ENCODE measurements at regions not wholly inside any gene's neighbourhood (a gene's known extent, or its start where the extent isn't known, plus 50 kb on each side); places are given as distances from the start of the nearest gene placed in this dataset.

- H3K9ac ChIP-seq (ENCODE audit: low read length), result no peak overlapping the region
- no peaks in the 10 kb centered on the region for H4K20me1 ChIP-seq (ENCODE audit: low read depth, low read length)
- H3K4me3 ChIP-seq (ENCODE audit: insufficient read depth, low read length, poor library complexity, severe bottlenecking), result no peak overlapping the region
- H3K79me2 ChIP-seq (ENCODE audit: insufficient read depth, low read length), result no peaks in the 10 kb centered on the region
- H2AFZ ChIP-seq (ENCODE audit: low read depth, low read length, severe bottlenecking), result no peak overlapping the region
- H3K9me2 ChIP-seq (replicated peaks; ENCODE audit: insufficient read depth, low read length), result no peaks in the 10 kb centered on the region
- no peak overlapping the region for H3K27ac ChIP-seq (ENCODE audit: low read depth, low read length)
- no peak for TF ChIP-seq CTCF (IDR thresholded peaks at IDR 0.05; ENCODE audit: insufficient read depth, low read length, poor library complexity, severe bottlenecking)
- no peak for TF ChIP-seq EZH2phosphoT487 (conservative IDR thresholded peaks at IDR 0.05; ENCODE audit: low read length)
- no peaks in the 10 kb centered on the region for H3F3A ChIP-seq (ENCODE audit: insufficient read depth)
- H3K27me3 ChIP-seq (ENCODE audit: low read length), result no peaks in the 10 kb centered on the region
- no peak overlapping the region for H3K4me2 ChIP-seq (ENCODE audit: low read depth, low read length, poor library complexity, severe bottlenecking)
- H3K9me3 ChIP-seq (ENCODE audit: insufficient read depth, low read length), result no peaks in the 10 kb centered on the region
- H3K36me3 ChIP-seq (ENCODE audit: low read length), result no peaks in the 10 kb centered on the region
Observed at GRCh38 chr4:19030048-19030447, 1008.5 kb upstream of the LCORL start.

- no peaks in the 10 kb centered on the region for H3K9me3 ChIP-seq (ENCODE audit: insufficient read depth, low read length)
Observed at GRCh38 chr4:19026281-19026680, 1004.7 kb upstream of the LCORL start.

DNA sequence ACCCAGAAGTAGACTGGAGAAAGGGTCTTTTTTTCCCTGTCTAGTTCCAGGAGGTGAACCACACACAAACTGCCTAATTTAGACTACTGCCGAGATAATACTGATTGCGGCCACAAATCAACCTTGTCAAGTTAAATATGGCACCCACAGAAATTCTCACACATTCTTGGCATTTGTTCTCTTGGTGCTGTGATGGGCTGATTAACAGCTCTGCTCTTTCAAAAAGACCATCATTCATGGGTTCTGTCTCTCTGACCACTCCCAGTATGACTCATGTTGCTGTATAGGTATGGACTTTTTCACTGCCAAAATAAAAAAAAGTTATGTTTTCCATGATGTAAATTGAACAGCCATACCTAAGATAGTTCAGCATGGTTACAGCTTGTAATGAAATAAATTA lies 1003.5 kb upstream of the LCORL start:
- Histone ChIP-seq H3K4me2 (ENCODE audit: low read depth, low read length, poor library complexity, severe bottlenecking) (no peak overlapping the region), H3F3A (ENCODE audit: insufficient read depth) (no peaks in the 10 kb centered on the region), H3K4me3 (ENCODE audit: insufficient read depth, low read length, poor library complexity, severe bottlenecking) (no peak overlapping the region), H3K27me3 (ENCODE audit: low read length) (no peaks in the 10 kb centered on the region), H3K9ac (ENCODE audit: low read length) (no peak overlapping the region), H3K79me2 (ENCODE audit: insufficient read depth, low read length) (no peaks in the 10 kb centered on the region), H3K9me2 (replicated peaks; ENCODE audit: insufficient read depth, low read length) (no peaks in the 10 kb centered on the region), H2AFZ (ENCODE audit: low read depth, low read length, severe bottlenecking) (no peak overlapping the region), H4K20me1 (ENCODE audit: low read depth, low read length) (no peaks in the 10 kb centered on the region), H3K36me3 (ENCODE audit: low read length) (no peaks in the 10 kb centered on the region), H3K27ac (ENCODE audit: low read depth, low read length) (no peak overlapping the region), H3K9me3 (ENCODE audit: insufficient read depth, low read length) (no peaks in the 10 kb centered on the region)
- TF ChIP-seq CTCF (IDR thresholded peaks at IDR 0.05; ENCODE audit: insufficient read depth, low read length, poor library complexity, severe bottlenecking) (no peak), EZH2phosphoT487 (conservative IDR thresholded peaks at IDR 0.05; ENCODE audit: low read length) (no peak)

More at GRCh38 chr4:19026281-19026680, 1004.7 kb upstream of the LCORL start:
- Histone ChIP-seq H3K27me3 (ENCODE audit: low read length) (no peaks in the 10 kb centered on the region), H3K9ac (ENCODE audit: low read length) (no peak overlapping the region), H3K4me3 (ENCODE audit: insufficient read depth, low read length, poor library complexity, severe bottlenecking) (no peak overlapping the region), H3K36me3 (ENCODE audit: low read length) (no peaks in the 10 kb centered on the region), H4K20me1 (ENCODE audit: low read depth, low read length) (no peaks in the 10 kb centered on the region), H3K9me2 (replicated peaks; ENCODE audit: insufficient read depth, low read length) (no peaks in the 10 kb centered on the region), H3K27ac (ENCODE audit: low read depth, low read length) (no peak overlapping the region), H3K79me2 (ENCODE audit: insufficient read depth, low read length) (no peaks in the 10 kb centered on the region), H3K4me2 (ENCODE audit: low read depth, low read length, poor library complexity, severe bottlenecking) (no peak overlapping the region), H3F3A (ENCODE audit: insufficient read depth) (no peaks in the 10 kb centered on the region), H2AFZ (ENCODE audit: low read depth, low read length, severe bottlenecking) (no peak overlapping the region)
- TF ChIP-seq EZH2phosphoT487 (conservative IDR thresholded peaks at IDR 0.05; ENCODE audit: low read length), result no peak

DNA sequence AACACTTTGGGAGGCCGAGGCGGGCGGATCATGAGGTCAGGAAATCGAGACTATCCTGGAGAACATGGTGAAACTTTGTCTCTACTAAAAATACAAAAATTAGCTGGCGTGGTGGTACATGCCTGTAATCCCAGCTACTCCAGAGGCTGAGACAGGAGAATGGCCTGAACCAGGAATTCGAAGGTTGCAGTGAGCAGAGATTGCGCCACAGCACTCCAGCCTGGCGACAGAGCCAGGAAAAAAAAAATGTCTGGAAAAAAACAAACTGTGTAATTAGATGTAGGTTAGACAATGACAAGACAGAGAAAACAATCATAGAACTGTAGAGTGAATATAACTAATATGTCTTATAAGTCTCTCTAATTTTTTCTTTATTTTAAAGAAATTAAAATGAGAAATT lies 1002.5 kb upstream of the LCORL start:
- H3K4me2 ChIP-seq (ENCODE audit: low read depth, low read length, poor library complexity, severe bottlenecking), result no peak overlapping the region
- no peak overlapping the region for H2AFZ ChIP-seq (ENCODE audit: low read depth, low read length, severe bottlenecking)
- H4K20me1 ChIP-seq (ENCODE audit: low read depth, low read length), result no peaks in the 10 kb centered on the region
- H3K9me2 ChIP-seq (replicated peaks; ENCODE audit: insufficient read depth, low read length), result no peaks in the 10 kb centered on the region
- no peaks in the 10 kb centered on the region for H3K79me2 ChIP-seq (ENCODE audit: insufficient read depth, low read length)
- H3K9me3 ChIP-seq (ENCODE audit: insufficient read depth, low read length), result no peaks in the 10 kb centered on the region
- no peaks in the 10 kb centered on the region for H3K36me3 ChIP-seq (ENCODE audit: low read length)
- H3F3A ChIP-seq (ENCODE audit: insufficient read depth), result no peaks in the 10 kb centered on the region
- H3K4me3 ChIP-seq (ENCODE audit: insufficient read depth, low read length, poor library complexity, severe bottlenecking), result no peak overlapping the region
- no peak overlapping the region for H3K9ac ChIP-seq (ENCODE audit: low read length)
- no peak overlapping the region for H3K27ac ChIP-seq (ENCODE audit: low read depth, low read length)
- no peaks in the 10 kb centered on the region for H3K27me3 ChIP-seq (ENCODE audit: low read length)
- no peak for TF ChIP-seq EZH2phosphoT487 (conservative IDR thresholded peaks at IDR 0.05; ENCODE audit: low read length)
- TF ChIP-seq CTCF (IDR thresholded peaks at IDR 0.05; ENCODE audit: insufficient read depth, low read length, poor library complexity, severe bottlenecking), result no peak

All from SU-DHL-6 (cell line).